Pancreas (tissue), 10 donors: ENCODE measurements at regions not wholly inside any gene's neighbourhood (a gene's known extent, or its start where the extent isn't known, plus 50 kb on each side); places are given as distances from the start of the nearest gene placed in this dataset.

Experiments used
- ATAC-seq, 4 donors: fragments of 200-7000 bp; cut with Tn5 transposase; one replicate each; pipeline versions ENCODE4 v1.8.0 to v1.9.1; 2020; ENCODE audit warnings: mild to moderate bottlenecking in 4 of 4, moderate library complexity in 4 of 4
- DNase-seq, 6 donors: peaks; one replicate each; pipeline ENCODE4 v3.0.0-alpha.2; 2020
- FAIRE-seq: peaks from 2 replicates; lab custom pipeline; 2012; peaks lifted over from hg19 to GRCh38; lab: Jason Lieb, UNC
- H3K27ac ChIP-seq, 4 donors: fragments of 200-600 bp; sonication (generic); 1 replicate in 3 of 4; 2 replicates in 1 of 4; pipeline versions ENCODE4 v1.5.0 to v1.8.0; 2020
- H3K27me3 ChIP-seq, 4 donors: fragments of 200-600 bp; one replicate each; pipeline ENCODE4 v1.8.0; 2021
- H3K36me3 ChIP-seq, 3 donors: fragments of 200-600 bp; sonication (generic) in 1 of 3; one replicate each; pipeline versions ENCODE4 v1.5.0 to v1.8.0; 2020 to 2021
- H3K4me1 ChIP-seq, 3 donors: fragments of 200-600 bp; one replicate each; pipeline ENCODE4 v1.8.0; 2021
- H3K4me3 ChIP-seq, 4 donors: fragments of 200-600 bp; sonication (generic) in 2 of 4; one replicate each; pipeline versions ENCODE4 v1.5.0 to v1.8.0; 2020 to 2021
- H3K9me3 ChIP-seq, 4 donors: fragments of 200-600 bp; one replicate each; pipeline ENCODE4 v1.8.0; 2021
- WGBS, 2 donors: extraction: QIAGEN DNeasy Blood & Tissue Kit; methylation state at CpG; one replicate each; pipeline ENCODE4 v1.1.7; 2013; 5-methylcytosine and 5-hydroxymethylcytosine counted together
- intact Hi-C, 3 donors: fragments of 100-400 bp; cut with DNase I; formaldehyde crosslinking; loops; one replicate each; pipeline versions ENCODE4 v1.11.1 to v1.14.2; 2022
- TF ChIP-seq, protein P1 (sequence below), 4 donors: fragments of 200-600 bp; sonication (generic) in 3 of 4; IDR thresholded peaks; one replicate each; pipeline versions ENCODE4 v1.5.0 to v1.8.0; 2021; ENCODE audit warnings: antibody characterized with exemption in 4 of 4
- donor health status: healthy with polysubstance abuse.
- donor health status: DM: no; HTN: no; CAD: no; lungs with moderate emphysema.
- donor health status: DM: no; HTN: no; CAD: no.
- donor health status: control.
- donor health status: control.
- donor health status: Bipolar disorder and iron deficiency.
- donor health status: DM: yes; HTN: yes; CAD: no.
- donor health status: DM: no; HTN: no; CAD: no.
- donor health status: DM: no; HTN: no; CAD: no.
- donor health status: DM: yes; HTN: yes; CAD: no.

DNA sequence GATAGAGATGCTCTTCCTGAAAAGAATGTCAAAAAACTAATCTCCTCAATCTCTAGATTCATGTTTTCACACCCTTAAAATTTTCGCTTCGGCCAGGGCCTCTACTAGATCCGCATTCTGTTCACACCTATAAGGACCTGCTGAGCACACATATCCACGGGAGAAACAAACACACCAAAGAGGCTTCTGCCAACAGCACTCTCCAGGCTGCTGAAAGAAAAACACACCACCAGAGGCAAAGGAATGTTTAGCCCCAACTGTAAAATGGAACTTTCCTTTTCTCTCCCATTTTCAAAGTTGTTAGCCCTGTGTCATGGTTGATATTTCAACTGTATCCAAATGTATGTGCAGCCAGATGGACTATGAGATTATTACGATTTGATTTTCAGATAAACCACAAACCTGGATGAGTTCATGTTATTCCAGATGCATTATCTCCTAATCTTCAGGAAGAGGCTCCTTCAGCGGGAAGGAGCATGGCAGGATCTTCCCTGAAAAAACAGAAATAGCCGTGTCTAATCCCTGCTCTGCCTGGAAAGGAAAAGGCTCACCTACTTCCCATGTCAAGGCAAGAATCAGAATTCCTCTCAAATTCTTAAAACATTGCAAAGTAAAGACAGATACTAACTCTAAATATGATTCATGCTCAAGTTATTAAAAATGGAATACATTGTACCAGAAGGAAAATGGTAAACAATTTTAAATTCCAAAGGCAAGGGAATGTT, 442.7 kb upstream of the NR2F2 start:
- DNase-seq (no peak), FAIRE-seq (no peak), ATAC-seq (no peak)
- intact Hi-C loops: no loop called here
- Histone ChIP-seq H3K36me3 (no peaks in the 10 kb centered on the region), H3K27ac (no peak overlapping the region), H3K4me1 (no peaks in the 10 kb centered on the region), H3K27me3 (no peaks in the 10 kb centered on the region), H3K9me3 (no peaks in the 10 kb centered on the region), H3K4me3 (no peak overlapping the region)
- TF ChIP-seq, protein P1, sequence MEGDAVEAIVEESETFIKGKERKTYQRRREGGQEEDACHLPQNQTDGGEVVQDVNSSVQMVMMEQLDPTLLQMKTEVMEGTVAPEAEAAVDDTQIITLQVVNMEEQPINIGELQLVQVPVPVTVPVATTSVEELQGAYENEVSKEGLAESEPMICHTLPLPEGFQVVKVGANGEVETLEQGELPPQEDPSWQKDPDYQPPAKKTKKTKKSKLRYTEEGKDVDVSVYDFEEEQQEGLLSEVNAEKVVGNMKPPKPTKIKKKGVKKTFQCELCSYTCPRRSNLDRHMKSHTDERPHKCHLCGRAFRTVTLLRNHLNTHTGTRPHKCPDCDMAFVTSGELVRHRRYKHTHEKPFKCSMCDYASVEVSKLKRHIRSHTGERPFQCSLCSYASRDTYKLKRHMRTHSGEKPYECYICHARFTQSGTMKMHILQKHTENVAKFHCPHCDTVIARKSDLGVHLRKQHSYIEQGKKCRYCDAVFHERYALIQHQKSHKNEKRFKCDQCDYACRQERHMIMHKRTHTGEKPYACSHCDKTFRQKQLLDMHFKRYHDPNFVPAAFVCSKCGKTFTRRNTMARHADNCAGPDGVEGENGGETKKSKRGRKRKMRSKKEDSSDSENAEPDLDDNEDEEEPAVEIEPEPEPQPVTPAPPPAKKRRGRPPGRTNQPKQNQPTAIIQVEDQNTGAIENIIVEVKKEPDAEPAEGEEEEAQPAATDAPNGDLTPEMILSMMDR (IDR thresholded peaks at IDR 0.05): no peak
- 64 to 77% methylated on average over 7 of the region's 7 CpGs for WGBS, 2 donors

DNA sequence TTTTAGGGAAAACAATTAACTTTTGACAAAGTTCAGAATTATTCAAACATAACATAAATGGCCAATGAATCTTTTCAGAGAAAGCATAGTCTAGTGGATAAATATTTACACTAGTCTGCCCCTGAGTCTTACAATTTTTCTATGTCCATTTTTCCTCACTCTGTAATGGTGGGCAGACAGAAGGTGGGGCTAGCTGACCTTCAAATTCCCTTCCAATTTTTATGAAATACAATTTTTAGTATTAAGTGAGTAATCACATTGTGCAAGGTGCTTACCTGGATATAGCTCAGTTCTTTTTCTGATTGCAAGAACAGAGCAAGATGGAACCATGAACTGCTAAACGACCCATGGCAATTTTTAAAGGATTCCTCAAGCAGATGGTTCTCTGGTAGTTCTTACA, 441.7 kb upstream of the NR2F2 start:
- ATAC-seq (no peak), FAIRE-seq (no peak), DNase-seq (no peak)
- TF ChIP-seq, protein P1 (IDR thresholded peaks at IDR 0.05): no peak
- 47 to 68% methylated on average over 1 of the region's 1 CpG for WGBS, 2 donors
- Histone ChIP-seq H3K27ac (no peak overlapping the region), H3K36me3 (no peaks in the 10 kb centered on the region), H3K4me3 (no peak overlapping the region), H3K27me3 (no peaks in the 10 kb centered on the region), H3K4me1 (no peaks in the 10 kb centered on the region), H3K9me3 (no peaks in the 10 kb centered on the region)
- intact Hi-C loops: no loop called here

DNA sequence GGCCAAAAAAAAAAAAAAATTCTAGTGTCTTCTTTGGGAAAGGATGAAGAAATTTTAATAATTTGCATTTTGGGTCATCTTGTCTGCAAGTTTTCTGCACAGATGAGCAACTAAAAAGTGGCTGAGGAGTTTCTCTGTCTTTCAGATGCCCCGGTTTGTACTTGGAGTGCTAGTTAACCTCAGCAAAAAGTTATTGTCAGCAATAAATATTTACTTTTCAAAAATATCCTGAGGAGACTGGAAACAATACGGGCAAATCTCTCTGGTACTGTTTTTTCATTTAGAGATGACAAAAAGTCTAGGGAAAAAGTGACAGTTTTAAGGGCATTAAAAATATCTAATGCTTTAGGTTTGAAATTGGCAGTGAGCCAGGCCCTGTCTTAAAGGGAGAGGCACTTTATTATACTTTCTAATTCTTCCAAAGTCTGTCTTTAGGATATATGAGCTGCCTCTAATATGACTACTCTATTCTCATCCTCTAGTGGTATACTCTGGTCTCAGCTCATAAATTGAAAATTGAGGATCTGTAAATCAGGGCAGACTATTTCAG, 436.0 kb upstream of the NR2F2 start:
- Histone ChIP-seq H3K27ac (no peak overlapping the region), H3K9me3 (no peaks in the 10 kb centered on the region), H3K36me3 (no peaks in the 10 kb centered on the region), H3K4me1 (no peaks in the 10 kb centered on the region), H3K4me3 (no peak overlapping the region), H3K27me3 (no peaks in the 10 kb centered on the region)
- 40 to 53% methylated on average over 2 of the region's 2 CpGs for WGBS, 2 donors
- intact Hi-C loops: no loop called here
- DNase-seq: no peak
- no peak for ATAC-seq
- TF ChIP-seq, protein P1 (IDR thresholded peaks at IDR 0.05): no peak
- no peak for FAIRE-seq

DNA sequence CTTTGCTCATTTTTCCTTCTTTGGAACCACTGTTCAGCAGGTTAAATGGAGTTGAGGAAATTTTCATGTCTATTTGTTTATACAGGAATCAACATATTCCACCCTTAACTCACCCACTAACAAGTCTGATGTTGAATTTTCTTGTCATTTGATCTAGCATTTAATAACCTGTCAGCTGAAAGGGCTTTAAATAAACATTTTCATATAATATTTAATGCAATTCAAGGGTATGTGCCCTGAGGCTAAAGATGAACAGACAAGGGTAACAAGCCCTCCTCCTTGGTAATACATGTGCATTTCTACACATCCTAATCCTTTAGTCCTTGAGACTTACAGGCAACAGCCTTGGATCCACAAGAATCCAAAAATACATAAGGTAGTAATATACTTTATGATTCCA, 435.0 kb upstream of the NR2F2 start:
- TF ChIP-seq, protein P1 (IDR thresholded peaks at IDR 0.05): no peak
- intact Hi-C loops: no loop called here
- H3K36me3 ChIP-seq: no peaks in the 10 kb centered on the region
- H3K27me3 ChIP-seq: no peaks in the 10 kb centered on the region
- ATAC-seq (no peak), FAIRE-seq (no peak), DNase-seq (no peak)
- H3K4me3 ChIP-seq: no peak overlapping the region
- no peaks in the 10 kb centered on the region for H3K9me3 ChIP-seq
- no peak overlapping the region for H3K27ac ChIP-seq
- H3K4me1 ChIP-seq: no peaks in the 10 kb centered on the region

DNA sequence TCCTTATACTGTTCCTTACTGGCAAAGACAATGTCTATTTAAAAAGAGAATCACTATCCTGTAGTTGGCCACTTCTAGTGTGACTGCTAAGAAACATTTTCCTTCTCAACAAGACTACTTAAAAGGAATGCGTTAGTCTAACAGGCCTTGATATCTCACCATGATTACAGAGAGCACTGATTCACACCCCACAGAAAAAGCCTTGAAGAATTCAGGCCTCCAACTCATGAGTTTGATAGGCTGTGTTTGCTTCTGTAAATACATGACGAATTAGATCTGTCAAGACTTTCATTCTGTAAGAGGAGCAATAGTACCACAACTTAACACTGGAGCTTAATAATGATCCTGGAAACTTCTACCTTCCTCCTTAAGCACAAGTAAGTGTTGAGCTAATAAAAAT, 432.8 kb upstream of the NR2F2 start:
- Histone ChIP-seq H3K9me3 (no peaks in the 10 kb centered on the region), H3K27ac (no peak overlapping the region), H3K27me3 (no peaks in the 10 kb centered on the region), H3K4me3 (no peak overlapping the region), H3K4me1 (no peaks in the 10 kb centered on the region), H3K36me3 (no peaks in the 10 kb centered on the region)
- WGBS, 2 donors: 60 to 64% methylated on average over 2 of the region's 2 CpGs
- no peak for DNase-seq
- no peak for ATAC-seq
- intact Hi-C loops: no loop called here
- FAIRE-seq: no peak
- TF ChIP-seq, protein P1 (IDR thresholded peaks at IDR 0.05): no peak
